SK-N-SH (cell line): ENCODE measurements at regions not wholly inside any gene's neighbourhood (a gene's known extent, or its start where the extent isn't known, plus 50 kb on each side); places are given as distances from the start of the nearest gene placed in this dataset.

Experiments
- CTCF ChIA-PET: fragments of 300-600, 350-600 bp; formaldehyde crosslinking; extraction: SDS; loops from one replicate; lab custom pipeline; 2021; lab: Yijun Ruan, JAX
- POLR2A ChIA-PET: fragments of 350-600 bp; sonication (Branson Sonifier 250); formaldehyde crosslinking; extraction: SDS; loops from one replicate; lab custom pipeline; 2020; ENCODE audit warnings: antibody characterized with exemption, inconsistent platforms; lab: Yijun Ruan, JAX
- DNase-seq: peaks from one replicate; pipeline ENCODE4 v3.0.0; 2012
- H2AFZ ChIP-seq: fragments of 200-600 bp; sonication (generic); 2 replicates; pipeline ENCODE4 v1.8.1; 2016; ENCODE audit warnings: antibody characterized with exemption, mild to moderate bottlenecking, low read depth
- H3F3A ChIP-seq: fragments of 200-600 bp; sonication (generic); replicated peaks from 2 replicates; pipeline ENCODE3; 2016; ENCODE audit warnings: antibody characterized with exemption, mild to moderate bottlenecking; ENCODE audit not compliant: insufficient read depth
- H3K27ac ChIP-seq, 2 experiments: fragments of 200-500 bp in 1 of 2; fragments of 200-600 bp in 1 of 2; sonication (Bioruptor generic) in 1 of 2; sonication (generic), shearing (Covaris generic) in 1 of 2; 2 replicates each; pipeline versions ENCODE4 v1.5.1 to v1.6.1; 2014 to 2016; ENCODE audit warnings: low read depth in 2 of 2, inconsistent platforms in 1 of 2, low read length in 1 of 2, mild to moderate bottlenecking in 1 of 2, mixed read lengths in 1 of 2
- H3K27me3 ChIP-seq: fragments of 200-600 bp; sonication (generic), shearing (Covaris generic); 2 replicates; pipeline ENCODE4 v1.6.1; 2016; ENCODE audit warnings: mixed run types; ENCODE audit not compliant: insufficient read depth
- H3K36me3 ChIP-seq, 2 experiments: fragments of 200-500 bp in 1 of 2; fragments of 200-600 bp in 1 of 2; sonication (Bioruptor generic) in 1 of 2; sonication (generic) in 1 of 2; replicated peaks in 1 of 2; 2 replicates each; pipeline versions ENCODE3 to v1.5.1; 2014 to 2016; ENCODE audit warnings: low read length in 1 of 2, mild to moderate bottlenecking in 1 of 2; ENCODE audit not compliant: insufficient read depth in 2 of 2, control insufficient read depth in 1 of 2
- H3K4me1 ChIP-seq, 2 experiments: fragments of 200-500 bp in 1 of 2; fragments of 200-600 bp in 1 of 2; sonication (Bioruptor generic) in 1 of 2; sonication (generic), shearing (Covaris generic) in 1 of 2; 2 replicates each; pipeline versions ENCODE4 v1.5.1 to v1.6.1; 2014 to 2016; ENCODE audit warnings: low read depth in 1 of 2, low read length in 1 of 2, mixed run types in 1 of 2; ENCODE audit not compliant: insufficient read depth in 2 of 2, control insufficient read depth in 1 of 2
- H3K4me2 ChIP-seq: fragments of 200-600 bp; sonication (generic), shearing (Covaris generic); 2 replicates; pipeline ENCODE4 v1.6.1; 2017; ENCODE audit warnings: mixed run types
- H3K4me3 ChIP-seq, 2 experiments: fragments of 200-500 bp in 1 of 2; fragments of 200-600 bp in 1 of 2; sonication (Bioruptor generic) in 1 of 2; sonication (generic), shearing (Covaris generic) in 1 of 2; 2 replicates each; pipeline versions ENCODE4 v1.5.1 to v1.8.1; 2014 to 2016; ENCODE audit warnings: low read depth in 2 of 2, inconsistent platforms in 1 of 2, low read length in 1 of 2, mild to moderate bottlenecking in 1 of 2, mixed read lengths in 1 of 2, moderate library complexity in 1 of 2
- H3K79me2 ChIP-seq: fragments of 200-600 bp; sonication (generic); 2 replicates; pipeline ENCODE4 v1.8.1; 2017; ENCODE audit warnings: mild to moderate bottlenecking; ENCODE audit not compliant: insufficient read depth
- H3K9ac ChIP-seq: fragments of 200-600 bp; sonication (generic); 2 replicates; pipeline ENCODE4 v1.6.1; 2017; ENCODE audit warnings: mixed run types
- H3K9me2 ChIP-seq: fragments of 200-600 bp; sonication (generic); 2 replicates; pipeline ENCODE4 v1.6.1; 2017; ENCODE audit warnings: mixed run types
- H3K9me3 ChIP-seq: fragments of 200-600 bp; sonication (generic); 2 replicates; pipeline ENCODE4 v1.6.1; 2017; ENCODE audit warnings: mixed run types, mild to moderate bottlenecking, moderate library complexity
- H4K20me1 ChIP-seq: fragments of 200-600 bp; sonication (generic); 2 replicates; pipeline ENCODE4 v1.6.1; 2017; ENCODE audit warnings: mild to moderate bottlenecking, mixed run types; ENCODE audit not compliant: insufficient read depth
- CHD2 ChIP-seq: fragments of 150-350 bp; IDR thresholded peaks from 2 replicates; pipeline ENCODE4 v1.6.1; 2018; ENCODE audit warnings: low read length; ENCODE audit not compliant: partially characterized antibody
- EP300 ChIP-seq, 2 experiments: IDR thresholded peaks; 2 replicates each; pipeline versions ENCODE4 v1.4.0 to v1.6.1; 2012; ENCODE audit warnings: borderline replicate concordance in 1 of 2, low read depth in 1 of 2, low read length in 1 of 2
- EZH2phosphoT487 ChIP-seq: fragments of 200-600 bp; sonication (generic); IDR thresholded peaks from 2 replicates; pipeline ENCODE4 v1.6.1; 2017; ENCODE audit warnings: low read depth, mixed run types, mild to moderate bottlenecking, antibody characterized with exemption, moderate library complexity, borderline replicate concordance
- FOSL2 ChIP-seq: IDR thresholded peaks from 2 replicates; pipeline ENCODE4 v1.4.0; 2012; ENCODE audit warnings: low read depth, mild to moderate bottlenecking, moderate library complexity, borderline replicate concordance
- FOXM1 ChIP-seq: IDR thresholded peaks from 2 replicates; pipeline ENCODE4 v1.4.0; 2012; ENCODE audit warnings: low read depth, mild to moderate bottlenecking
- GABPA ChIP-seq: IDR thresholded peaks from 2 replicates; pipeline ENCODE4 v1.4.0; 2012; ENCODE audit warnings: low read depth, mild to moderate bottlenecking
- MEF2A ChIP-seq: IDR thresholded peaks from 2 replicates; pipeline ENCODE4 v1.4.0; 2012; ENCODE audit warnings: low read depth, borderline replicate concordance
- MXI1 ChIP-seq: IDR thresholded peaks from 2 replicates; pipeline ENCODE4 v1.6.1; 2012; ENCODE audit warnings: mild to moderate bottlenecking, low read depth, low read length, improper control_type of control experiment
- NRF1 ChIP-seq: IDR thresholded peaks from 2 replicates; pipeline ENCODE4 v1.6.1; 2012; ENCODE audit warnings: low read depth, mild to moderate bottlenecking, low read length
- POLR2AphosphoS5 ChIP-seq: IDR thresholded peaks from 2 replicates; pipeline ENCODE4 v1.6.1; 2012; ENCODE audit warnings: low read depth, low read length
- RCOR1 ChIP-seq: fragments of 150-350 bp; IDR thresholded peaks from 2 replicates; pipeline ENCODE4 v1.6.1; 2017; ENCODE audit warnings: antibody characterized with exemption, low read length
- RFX5 ChIP-seq: IDR thresholded peaks from 2 replicates; pipeline ENCODE4 v1.6.1; 2012; ENCODE audit warnings: mild to moderate bottlenecking, improper control_type of control experiment, low read length
- RXRA ChIP-seq: IDR thresholded peaks from 2 replicates; pipeline ENCODE4 v1.4.0; 2012; ENCODE audit warnings: low read depth, mild to moderate bottlenecking, borderline replicate concordance
- SIN3A ChIP-seq: IDR thresholded peaks from 2 replicates; pipeline ENCODE4 v1.6.1; 2012; ENCODE audit warnings: low read depth, mild to moderate bottlenecking, low read length, moderate library complexity, borderline replicate concordance
- USF2 ChIP-seq: fragments of 150-350 bp; IDR thresholded peaks from 2 replicates; pipeline ENCODE4 v1.6.1; 2017; ENCODE audit warnings: antibody characterized with exemption, low read length, low read depth, borderline replicate concordance
- ZBTB33 ChIP-seq: IDR thresholded peaks from 2 replicates; pipeline ENCODE4 v1.4.0; 2012; ENCODE audit warnings: low read depth, borderline replicate concordance
- WGBS: methylation state at CpG from one replicate; pipeline ENCODE4 v1.1.6; 2017; ENCODE audit warnings: low lambda C conversion rate; 5-methylcytosine and 5-hydroxymethylcytosine counted together
- TF ChIP-seq, protein P1 (sequence below): IDR thresholded peaks from 2 replicates; pipeline ENCODE4 v1.6.1; 2012; ENCODE audit warnings: mild to moderate bottlenecking, low read depth, low read length, moderate library complexity
- TF ChIP-seq, protein P2 (sequence below): IDR thresholded peaks from 2 replicates; pipeline ENCODE4 v1.4.0; 2012; ENCODE audit warnings: low read depth
- TF ChIP-seq, protein P3 (sequence below): IDR thresholded peaks from 2 replicates; pipeline ENCODE4 v1.4.0; 2012; ENCODE audit warnings: low read depth, borderline replicate concordance

- Histone ChIP-seq H3K4me3 (no peak overlapping the region), H3K4me1 (no peaks in the 10 kb centered on the region), H3K79me2 (no peaks in the 10 kb centered on the region), H3F3A (no peaks in the 10 kb centered on the region), H3K36me3 (no peaks in the 10 kb centered on the region), H2AFZ (no peak overlapping the region), H3K4me2 (no peak overlapping the region), H4K20me1 (no peaks in the 10 kb centered on the region), H3K9me2 (no peaks in the 10 kb centered on the region; the same call in 1 of the 2 replicates), H3K27me3 (no peaks in the 10 kb centered on the region), H3K27ac (no peak overlapping the region), H3K9me3 (no peaks in the 10 kb centered on the region), H3K9ac (no peak overlapping the region)
- no peak for TF ChIP-seq NRF1
- no peak for TF ChIP-seq FOSL2
- no peak for TF ChIP-seq CHD2
- DNase-seq: no peak
- WGBS: 58% methylated on average over 14 of the region's 14 CpGs
- POLR2A ChIA-PET: no interaction called here
- CTCF ChIA-PET: no interaction called here
These were observed 173.1 kb downstream of the DTWD1 start for GRCh38 chr15:49793943-49794342.

- Histone ChIP-seq H4K20me1 (no peaks in the 10 kb centered on the region), H3K9ac (no peak overlapping the region), H3K4me3 (no peak overlapping the region), H2AFZ (no peak overlapping the region), H3K9me2 (no peaks in the 10 kb centered on the region), H3K9me3 (no peaks in the 10 kb centered on the region), H3K27ac (no peak overlapping the region), H3K79me2 (no peaks in the 10 kb centered on the region), H3K36me3 (no peaks in the 10 kb centered on the region), H3K4me1 (no peaks in the 10 kb centered on the region), H3K4me2 (no peak overlapping the region), H3F3A (no peaks in the 10 kb centered on the region), H3K27me3 (no peaks in the 10 kb centered on the region)
- DNase-seq: no peak
- CTCF ChIA-PET: no interaction called here
- TF ChIP-seq RCOR1: no peak
- TF ChIP-seq, protein P1, sequence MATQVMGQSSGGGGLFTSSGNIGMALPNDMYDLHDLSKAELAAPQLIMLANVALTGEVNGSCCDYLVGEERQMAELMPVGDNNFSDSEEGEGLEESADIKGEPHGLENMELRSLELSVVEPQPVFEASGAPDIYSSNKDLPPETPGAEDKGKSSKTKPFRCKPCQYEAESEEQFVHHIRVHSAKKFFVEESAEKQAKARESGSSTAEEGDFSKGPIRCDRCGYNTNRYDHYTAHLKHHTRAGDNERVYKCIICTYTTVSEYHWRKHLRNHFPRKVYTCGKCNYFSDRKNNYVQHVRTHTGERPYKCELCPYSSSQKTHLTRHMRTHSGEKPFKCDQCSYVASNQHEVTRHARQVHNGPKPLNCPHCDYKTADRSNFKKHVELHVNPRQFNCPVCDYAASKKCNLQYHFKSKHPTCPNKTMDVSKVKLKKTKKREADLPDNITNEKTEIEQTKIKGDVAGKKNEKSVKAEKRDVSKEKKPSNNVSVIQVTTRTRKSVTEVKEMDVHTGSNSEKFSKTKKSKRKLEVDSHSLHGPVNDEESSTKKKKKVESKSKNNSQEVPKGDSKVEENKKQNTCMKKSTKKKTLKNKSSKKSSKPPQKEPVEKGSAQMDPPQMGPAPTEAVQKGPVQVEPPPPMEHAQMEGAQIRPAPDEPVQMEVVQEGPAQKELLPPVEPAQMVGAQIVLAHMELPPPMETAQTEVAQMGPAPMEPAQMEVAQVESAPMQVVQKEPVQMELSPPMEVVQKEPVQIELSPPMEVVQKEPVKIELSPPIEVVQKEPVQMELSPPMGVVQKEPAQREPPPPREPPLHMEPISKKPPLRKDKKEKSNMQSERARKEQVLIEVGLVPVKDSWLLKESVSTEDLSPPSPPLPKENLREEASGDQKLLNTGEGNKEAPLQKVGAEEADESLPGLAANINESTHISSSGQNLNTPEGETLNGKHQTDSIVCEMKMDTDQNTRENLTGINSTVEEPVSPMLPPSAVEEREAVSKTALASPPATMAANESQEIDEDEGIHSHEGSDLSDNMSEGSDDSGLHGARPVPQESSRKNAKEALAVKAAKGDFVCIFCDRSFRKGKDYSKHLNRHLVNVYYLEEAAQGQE: no peak
- no peak for TF ChIP-seq FOXM1
- TF ChIP-seq MEF2A: no peak
- no peak for TF ChIP-seq GABPA
- TF ChIP-seq SIN3A: no peak
- TF ChIP-seq RFX5: no peak
- no peak for TF ChIP-seq RXRA
- TF ChIP-seq, protein P2, sequence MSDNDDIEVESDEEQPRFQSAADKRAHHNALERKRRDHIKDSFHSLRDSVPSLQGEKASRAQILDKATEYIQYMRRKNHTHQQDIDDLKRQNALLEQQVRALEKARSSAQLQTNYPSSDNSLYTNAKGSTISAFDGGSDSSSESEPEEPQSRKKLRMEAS: no peak
- no peak for TF ChIP-seq EZH2phosphoT487
- TF ChIP-seq POLR2AphosphoS5: no peak
- TF ChIP-seq, protein P3, sequence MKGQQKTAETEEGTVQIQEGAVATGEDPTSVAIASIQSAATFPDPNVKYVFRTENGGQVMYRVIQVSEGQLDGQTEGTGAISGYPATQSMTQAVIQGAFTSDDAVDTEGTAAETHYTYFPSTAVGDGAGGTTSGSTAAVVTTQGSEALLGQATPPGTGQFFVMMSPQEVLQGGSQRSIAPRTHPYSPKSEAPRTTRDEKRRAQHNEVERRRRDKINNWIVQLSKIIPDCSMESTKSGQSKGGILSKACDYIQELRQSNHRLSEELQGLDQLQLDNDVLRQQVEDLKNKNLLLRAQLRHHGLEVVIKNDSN: no peak
- no peak for TF ChIP-seq EP300 (IDR thresholded peaks at IDR 0.05; ENCODE audit: borderline replicate concordance in 1 of 2, low read depth in 1 of 2, low read length in 1 of 2)
- TF ChIP-seq NRF1: no peak
- no peak for TF ChIP-seq USF2
- no peak for TF ChIP-seq MXI1
- TF ChIP-seq ZBTB33: no peak
- POLR2A ChIA-PET: no interaction called here
These were observed 180.9 kb downstream of the DTWD1 start for GRCh38 chr15:49801796-49802195.
